ENCODE measurements at regions not wholly inside any gene's neighbourhood (a gene's known extent, or its start where the extent isn't known, plus 50 kb on each side); places are given as distances from the start of the nearest gene placed in this dataset.
"Not testable (repeated sequence)": the region's sequence is repeated elsewhere in the genome, so short reads cannot be mapped to it uniquely, and the experiment has no call there.

GRCh38 chr3:15851735-15852134 lies 54.0 kb upstream of the ANKRD28 start:
- DNase-seq = no peak

GRCh38 chr3:15858547-15859506 lies 61.0 kb upstream of the ANKRD28 start:
- DNase-seq = peak; percentile 29 to 31

DNA sequence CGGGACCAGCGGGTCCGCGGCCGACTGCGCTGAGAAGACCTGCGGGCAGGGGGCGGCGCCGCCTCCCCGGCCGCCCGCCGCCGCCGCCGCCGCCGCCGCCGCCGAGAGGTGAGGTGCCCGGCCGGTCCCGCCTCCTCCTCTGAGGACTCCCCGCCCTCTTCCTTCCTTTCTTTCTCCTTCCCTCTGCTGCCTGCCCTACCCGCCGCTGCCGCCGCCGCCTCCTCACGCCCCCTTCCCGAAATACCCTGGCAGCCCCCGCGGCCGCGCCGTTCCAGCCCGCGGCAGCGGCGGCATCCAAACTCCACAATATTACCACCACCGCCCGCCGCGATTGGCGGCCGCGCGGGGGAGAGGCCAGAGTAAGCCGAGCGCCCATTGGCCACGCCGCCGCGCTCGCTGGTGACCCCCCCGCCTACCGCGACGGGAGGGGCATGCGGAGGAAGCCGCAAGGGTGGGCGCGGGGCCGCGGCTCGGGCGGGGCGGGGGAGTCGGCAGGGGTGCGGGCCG lies 61.8 kb upstream of the ANKRD28 start:
- DNase-seq = peak; percentile 84 to 86

DNA sequence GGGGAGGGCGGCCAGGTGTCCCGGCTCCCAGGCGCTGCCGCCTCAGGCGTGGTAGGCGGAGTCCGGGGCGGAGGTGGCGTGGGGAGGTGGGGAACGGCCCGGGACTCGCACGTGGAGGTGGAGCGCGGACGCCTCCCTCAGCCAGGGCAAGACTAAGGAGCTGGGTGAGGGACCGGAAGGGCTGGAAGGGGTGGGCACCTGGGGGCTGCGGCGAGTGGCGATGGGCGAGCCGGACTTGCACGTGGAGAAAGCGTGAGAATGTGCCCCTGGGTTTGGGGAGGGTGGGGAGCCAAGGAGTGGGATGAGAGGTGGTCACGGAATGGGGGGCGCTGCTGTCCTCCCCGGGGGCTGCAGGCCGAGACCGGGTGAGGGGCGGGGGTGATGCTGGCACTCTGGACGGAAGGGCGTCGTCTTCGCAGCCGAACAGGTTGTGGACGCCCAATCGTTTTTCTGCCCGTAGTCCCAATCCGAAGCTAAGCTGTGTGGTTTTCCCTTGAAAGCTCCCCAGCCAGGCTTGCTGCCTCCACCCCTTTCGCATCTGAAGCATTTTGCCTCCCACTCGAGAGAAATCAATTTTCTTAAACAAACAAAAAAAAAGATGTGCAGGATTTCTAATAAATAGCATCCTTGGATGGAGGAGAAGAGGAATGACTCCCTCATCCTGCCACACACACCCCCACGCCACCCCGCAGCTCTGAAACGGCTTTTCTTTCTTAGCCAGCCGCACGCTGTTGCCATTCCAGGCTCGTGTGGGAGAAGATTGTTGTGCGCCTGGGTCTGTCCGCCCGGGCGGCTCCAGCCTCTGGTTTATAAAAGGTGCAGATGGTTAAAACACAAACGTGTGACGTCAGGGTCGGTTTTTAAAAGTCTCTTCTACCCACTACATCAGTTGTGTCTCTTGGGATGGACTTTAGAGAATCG lies 62.5 kb upstream of the ANKRD28 start:
- peak; percentile 38 to 49 for DNase-seq

GRCh38 chr3:15861163-15861562 lies 63.4 kb upstream of the ANKRD28 start:
- DNase-seq = no peak

- DNase-seq = no peak
These were observed 75.0 kb upstream of the ANKRD28 start for GRCh38 chr3:15872807-15873206.

DNA sequence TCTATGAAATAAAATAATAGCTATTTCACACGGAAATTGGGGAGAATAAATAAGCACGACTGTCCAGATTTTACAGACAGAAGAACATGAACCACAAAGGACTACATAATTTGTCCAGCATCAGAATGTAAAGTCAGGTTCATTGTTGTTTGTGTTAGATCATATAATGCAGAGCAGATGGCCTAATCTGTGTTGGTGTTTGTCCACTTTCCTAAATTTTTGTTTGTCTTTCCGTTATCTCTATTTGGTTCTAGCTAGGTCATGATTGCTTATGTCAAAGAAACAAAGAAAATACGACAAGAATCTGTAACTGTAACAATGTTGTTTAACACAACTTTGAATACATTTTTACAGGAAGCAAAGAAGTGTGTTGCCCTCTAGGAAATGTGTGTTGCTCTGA lies 75.6 kb upstream of the ANKRD28 start:
- no peak for DNase-seq

- no peak for DNase-seq
These were observed 77.4 kb upstream of the ANKRD28 start for GRCh38 chr3:15875016-15875689.

GRCh38 chr3:15876669-15877068 lies 78.9 kb upstream of the ANKRD28 start:
- no peak for DNase-seq

GRCh38 chr3:15877813-15878212 lies 80.0 kb upstream of the ANKRD28 start:
- DNase-seq = no peak

- DNase-seq = not testable (repeated sequence)
These were observed 82.0 kb upstream of the ANKRD28 start for GRCh38 chr3:15879787-15880186.

- DNase-seq = no peak
These were observed 84.8 kb upstream of the ANKRD28 start for GRCh38 chr3:15882577-15882976.

DNA sequence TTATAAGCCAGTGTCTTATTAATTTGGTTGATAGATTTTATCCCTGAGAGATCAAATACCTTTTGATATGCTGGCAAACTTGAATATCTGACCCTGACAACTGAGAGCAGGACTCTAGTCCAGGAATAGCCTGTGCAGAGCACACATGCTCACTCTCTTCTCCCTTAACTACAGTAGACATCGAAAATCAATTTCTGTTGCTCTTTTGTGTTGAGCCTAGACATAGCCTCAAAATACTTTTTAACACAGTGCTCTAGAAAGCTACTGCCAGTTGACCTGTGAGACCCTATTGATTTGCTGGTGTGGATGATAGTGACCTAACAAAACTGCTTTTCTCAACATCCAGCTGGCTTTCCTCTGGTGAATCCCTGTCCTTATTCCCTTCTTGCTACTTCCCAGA lies 86.4 kb upstream of the ANKRD28 start:
- DNase-seq = no peak

DNA sequence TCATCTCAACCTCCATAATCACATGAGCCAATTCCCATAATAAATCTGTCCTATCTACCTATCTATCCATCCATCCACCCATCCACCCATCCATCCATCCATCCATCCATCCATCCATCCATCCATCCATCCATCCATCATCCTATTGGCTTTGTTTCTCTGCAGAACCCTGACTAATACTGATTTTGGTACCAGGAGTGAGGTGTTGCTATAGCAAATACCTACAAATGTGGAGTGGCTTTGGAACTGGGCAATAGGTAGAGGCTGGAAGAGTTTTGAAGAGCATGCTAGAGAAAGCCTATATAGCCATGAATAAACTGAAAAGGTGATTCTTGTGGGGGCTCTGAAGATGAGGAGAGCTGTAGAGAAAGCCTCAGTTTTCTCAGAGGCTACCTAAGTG lies 88.7 kb upstream of the ANKRD28 start:
- DNase-seq = no peak

DNA sequence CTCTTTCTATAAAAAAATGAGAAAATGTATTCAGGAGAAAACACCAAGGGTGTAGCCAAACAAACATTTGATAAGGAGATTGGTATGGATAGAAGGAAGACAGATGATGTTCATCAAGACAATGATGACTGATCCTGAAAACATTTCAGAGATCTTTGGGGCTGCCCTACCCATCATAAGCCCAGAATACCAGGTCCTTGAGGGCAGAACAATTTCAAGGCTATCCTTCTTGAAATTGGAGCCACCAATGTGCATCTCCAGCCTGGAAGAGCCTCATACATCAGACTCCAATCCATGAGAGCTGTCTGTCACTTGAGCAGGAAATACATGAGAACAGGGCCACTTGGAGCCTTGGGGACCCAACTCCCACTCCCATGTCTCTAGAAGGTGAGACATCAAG lies 89.5 kb upstream of the ANKRD28 start:
- no peak for DNase-seq

DNA sequence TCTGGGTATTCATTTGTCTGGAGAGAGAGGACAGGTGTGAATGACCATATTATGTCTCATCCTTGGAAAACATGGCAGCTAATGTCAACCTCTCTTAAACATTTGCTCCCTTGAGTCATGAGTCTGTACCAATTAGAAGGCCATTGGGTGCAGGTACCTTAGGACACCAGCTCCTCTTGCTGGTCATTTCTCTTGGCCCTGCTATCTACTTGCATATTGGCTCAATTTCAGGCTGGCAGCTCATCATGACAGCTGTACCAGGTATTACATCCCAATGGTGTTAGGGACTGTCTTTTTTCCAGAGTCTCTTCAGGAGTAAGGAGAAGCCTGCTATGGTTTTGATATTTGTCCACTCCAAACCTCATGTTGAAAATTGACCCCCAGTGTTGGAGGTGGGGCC lies 92.2 kb upstream of the ANKRD28 start:
- no peak for DNase-seq

DNA sequence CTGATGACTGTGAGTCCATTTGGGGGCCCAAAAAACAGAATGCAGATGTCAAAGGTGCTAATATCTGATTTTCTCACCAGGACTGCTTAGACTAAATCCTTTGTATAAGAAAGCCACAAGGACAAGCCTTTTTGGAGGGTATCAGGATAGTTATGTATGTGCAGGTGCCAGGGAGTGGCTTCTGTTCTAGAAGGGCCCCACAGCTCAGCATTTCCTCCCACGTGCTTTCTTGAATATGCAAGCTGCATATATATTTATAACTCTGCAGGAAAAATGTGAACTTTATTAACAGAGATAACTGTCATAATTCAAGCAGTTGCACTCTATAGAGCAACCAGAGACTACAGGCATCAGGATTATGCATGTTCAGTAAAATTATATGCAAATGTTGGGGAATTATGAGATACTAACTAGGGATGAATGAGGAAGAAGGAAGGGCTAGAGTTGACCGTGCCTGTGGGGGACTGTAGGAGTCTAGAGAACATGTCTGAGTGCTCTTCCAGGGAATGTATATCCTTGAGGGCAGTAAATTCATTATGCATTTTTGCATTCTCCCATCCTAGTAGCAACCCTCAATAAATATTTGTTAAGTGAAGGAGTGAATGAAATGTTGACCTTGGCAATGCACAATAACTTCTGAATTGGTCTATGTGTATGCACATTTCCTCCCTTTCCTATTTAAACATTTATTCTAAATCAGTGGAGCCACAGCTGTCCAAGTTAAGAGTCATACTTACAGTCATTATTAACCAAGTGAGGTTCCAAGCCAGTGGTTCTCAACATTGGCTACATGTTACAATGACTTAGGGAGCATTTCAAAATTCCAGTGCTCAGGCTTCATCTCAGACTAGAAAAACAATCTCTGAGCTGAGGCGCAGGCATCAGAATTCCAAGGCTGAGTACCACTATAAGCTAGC lies 94.8 kb upstream of the ANKRD28 start:
- DNase-seq = no peak

DNA sequence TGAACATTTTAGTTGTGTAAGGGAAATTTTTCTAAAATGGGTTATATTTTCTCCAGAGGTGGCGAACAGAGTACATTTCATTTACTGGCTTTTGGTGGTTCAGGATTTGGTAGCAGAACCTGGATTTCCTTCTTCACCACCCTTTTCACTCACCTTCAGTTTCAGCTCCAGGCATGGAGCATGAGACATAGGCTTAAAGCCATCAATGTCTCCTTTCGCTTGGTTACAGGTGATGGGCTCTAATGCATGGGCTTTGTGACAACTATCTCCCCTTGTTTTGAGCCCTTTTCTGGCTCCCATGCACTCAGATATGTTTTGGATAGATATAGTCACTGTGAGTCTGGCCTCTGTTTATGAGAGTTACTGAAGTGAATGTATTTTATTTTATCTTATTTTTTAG lies 96.6 kb upstream of the ANKRD28 start:
- DNase-seq = no peak

GRCh38 chr3:15896500-15896899 lies 98.7 kb upstream of the ANKRD28 start:
- DNase-seq = no peak

DNA sequence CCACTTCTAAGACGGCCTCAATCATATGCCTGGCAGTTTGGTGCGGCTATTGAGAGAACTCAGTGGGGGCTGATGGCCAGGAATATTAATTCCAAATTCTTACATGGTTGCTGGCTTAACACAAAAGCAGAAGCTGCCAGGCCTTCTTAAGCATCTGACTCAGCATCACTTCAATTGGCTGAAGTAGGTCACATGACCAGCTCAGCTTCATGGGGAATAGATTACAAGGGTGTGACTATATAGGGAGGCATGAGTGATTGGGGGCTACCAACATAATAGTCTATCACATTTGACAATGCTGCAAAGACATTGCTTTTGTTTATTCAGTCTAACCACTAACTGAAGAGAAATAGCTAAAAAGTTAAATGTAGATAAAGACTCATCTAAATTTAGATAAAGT lies 101.6 kb upstream of the ANKRD28 start:
- no peak for DNase-seq

DNA sequence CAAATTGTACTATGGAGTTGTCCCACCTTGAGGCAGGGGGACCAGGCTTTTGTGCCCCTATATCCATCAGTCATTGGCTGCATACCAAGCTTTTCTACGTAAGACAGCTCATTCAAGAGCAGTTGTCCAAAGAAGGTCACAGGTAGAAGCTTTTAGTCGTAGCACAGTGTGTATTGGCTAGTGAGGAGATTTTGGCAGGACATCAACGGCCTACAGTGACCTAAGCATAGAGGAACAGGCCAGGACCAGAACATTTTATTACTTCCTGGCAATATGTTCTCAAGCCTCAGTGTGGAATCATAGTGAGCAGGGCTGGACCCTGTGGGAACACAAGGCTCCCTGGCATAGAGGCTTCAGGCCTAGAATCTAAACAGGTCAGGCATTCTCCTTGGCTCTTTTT lies 105.4 kb upstream of the ANKRD28 start:
- no peak for DNase-seq

Measured in right lung (tissue), 2 donors.